ENCODE measurements at regions not wholly inside any gene's neighbourhood (a gene's known extent, or its start where the extent isn't known, plus 50 kb on each side); places are given as distances from the start of the nearest gene placed in this dataset.
"Not testable (repeated sequence)": the region's sequence is repeated elsewhere in the genome, so short reads cannot be mapped to it uniquely, and the experiment has no call there.

DNA sequence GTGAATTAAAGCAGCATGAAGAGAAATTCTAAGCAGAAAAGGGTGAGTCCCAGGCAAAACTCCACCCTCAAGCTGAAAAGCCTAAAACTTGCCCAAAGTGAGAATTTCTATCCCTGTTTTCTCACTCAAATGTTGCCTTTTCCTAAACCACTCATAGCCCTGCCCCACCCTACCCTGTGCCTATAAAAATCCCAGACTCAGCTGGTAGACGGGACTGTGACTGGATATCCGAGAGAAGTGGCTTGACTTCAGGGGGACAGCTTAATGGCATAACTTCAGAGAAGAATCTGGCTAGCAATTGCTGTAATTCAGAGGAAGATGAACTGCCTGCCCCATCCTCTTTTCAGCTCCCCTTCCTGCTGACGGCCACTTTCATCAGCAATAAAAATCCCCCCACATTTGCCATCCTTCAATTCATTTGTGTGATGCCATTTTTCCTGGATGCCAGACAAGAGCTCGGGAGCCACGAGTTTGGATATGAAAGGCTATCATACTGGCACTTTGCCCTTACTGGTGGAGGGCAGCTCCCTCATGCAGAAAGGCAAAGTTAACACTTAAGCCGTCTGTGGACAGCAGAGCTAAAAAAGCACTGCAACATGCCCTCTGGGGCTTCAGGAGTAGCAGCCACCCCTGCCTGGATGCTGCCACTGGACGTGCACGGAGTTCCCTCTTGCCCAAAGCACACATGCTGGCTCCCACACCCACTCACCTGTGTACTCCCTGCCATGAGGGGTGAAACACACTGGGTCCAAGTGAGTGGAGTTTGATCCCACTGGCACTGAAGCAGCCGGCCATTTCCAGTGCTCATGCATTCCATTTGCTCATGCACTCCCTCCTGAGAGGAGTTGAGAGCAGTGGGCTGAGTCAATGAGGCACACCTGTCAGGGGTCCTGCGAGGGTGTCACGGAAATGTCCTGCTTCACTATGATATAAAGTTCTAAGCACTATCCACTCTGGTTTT lies 670.6 kb downstream of the PLOD2 start:
- H3K4me1 Mint-ChIP-seq (ENCODE audit: insufficient read depth, unreplicated experiment) = no peaks in the 10 kb centered on the region
- DNase-seq (ENCODE audit: unreplicated experiment) = no peak
- no peak overlapping the region for H3K4me3 Mint-ChIP-seq (ENCODE audit: unreplicated experiment)
- no peaks in the 10 kb centered on the region for H3K9me3 Mint-ChIP-seq (ENCODE audit: unreplicated experiment)
- BruUV-seq (replicated peaks) = no TSS peak
- intact Hi-C loops (cut with micrococcal nuclease) = no loop called here
- ChIA-PET CTCF (interaction anchor here (0.8 kb wide), 1 partner anchor 27 kb away, joined by 4 read pairs; no protein-coding TSS in a partner anchor), POLR2A (interaction anchor here (0.6 kb wide), 1 partner anchor 635 kb away, joined by 3 read pairs; no protein-coding TSS in a partner anchor)
- TF ChIP-seq CTCF (IDR thresholded peaks at IDR 0.05; ENCODE audit: unreplicated experiment) = no peak
- no peak overlapping the region for H3K27ac Mint-ChIP-seq (ENCODE audit: low read depth, unreplicated experiment)
- H3K36me3 Mint-ChIP-seq (ENCODE audit: insufficient read depth, unreplicated experiment) = no peaks in the 10 kb centered on the region
- no peaks in the 10 kb centered on the region for H3K27me3 Mint-ChIP-seq (ENCODE audit: insufficient read depth, unreplicated experiment)

DNA sequence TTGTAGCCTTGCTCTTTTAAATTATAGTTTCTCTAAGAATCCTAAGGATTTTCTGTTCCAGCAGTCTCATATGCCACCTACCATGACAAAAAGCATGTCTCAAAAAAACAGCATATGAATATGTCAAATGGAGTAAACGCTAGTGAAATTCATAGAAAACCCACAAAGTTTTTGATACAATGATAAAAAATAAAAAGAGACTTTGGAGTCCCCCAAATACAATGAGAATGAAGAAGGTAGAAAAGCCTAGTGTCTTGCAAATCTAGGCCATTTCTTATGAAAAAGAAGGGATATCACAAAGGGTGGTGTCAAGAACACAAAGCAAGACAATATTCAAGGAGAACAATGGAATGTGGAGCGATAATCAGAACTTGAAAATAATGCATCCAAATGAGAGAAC lies 668.5 kb downstream of the PLOD2 start:
- CTCF ChIA-PET = no interaction called here
- no peak for DNase-seq (ENCODE audit: unreplicated experiment)
- Mint-ChIP-seq H3K4me3 (ENCODE audit: unreplicated experiment) (no peak overlapping the region), H3K36me3 (ENCODE audit: insufficient read depth, unreplicated experiment) (no peaks in the 10 kb centered on the region), H3K27me3 (ENCODE audit: insufficient read depth, unreplicated experiment) (no peaks in the 10 kb centered on the region), H3K27ac (ENCODE audit: low read depth, unreplicated experiment) (no peak overlapping the region), H3K9me3 (ENCODE audit: unreplicated experiment) (no peaks in the 10 kb centered on the region), H3K4me1 (ENCODE audit: insufficient read depth, unreplicated experiment) (no peaks in the 10 kb centered on the region)
- intact Hi-C loops (cut with micrococcal nuclease) = no loop called here
- no peak for TF ChIP-seq CTCF (IDR thresholded peaks at IDR 0.05; ENCODE audit: unreplicated experiment)
- POLR2A ChIA-PET = no interaction called here
- no TSS peak for BruUV-seq (replicated peaks)

DNA sequence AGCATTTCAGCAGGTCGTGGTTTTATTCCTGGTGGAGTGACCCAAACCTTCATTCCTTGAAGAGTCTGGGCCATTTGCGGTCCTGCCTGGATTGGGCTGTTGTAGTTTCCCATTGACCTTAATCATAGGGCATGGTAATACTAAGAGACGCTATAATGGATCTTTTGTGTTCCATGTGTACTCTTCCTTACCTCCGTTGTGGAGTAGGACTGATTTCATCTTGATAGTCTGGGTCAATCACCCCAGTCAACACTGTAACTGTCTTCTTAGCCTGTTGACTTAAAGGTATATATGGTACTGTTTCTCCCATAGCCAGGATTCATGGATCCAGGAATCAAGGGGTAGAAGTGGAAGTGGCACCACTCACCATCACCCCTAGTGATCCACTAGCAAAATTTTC lies 643.6 kb downstream of the PLOD2 start:
- H3K9me3 Mint-ChIP-seq (ENCODE audit: unreplicated experiment); H3K27ac Mint-ChIP-seq (ENCODE audit: low read depth, unreplicated experiment); DNase-seq (ENCODE audit: unreplicated experiment); H3K36me3 Mint-ChIP-seq (ENCODE audit: insufficient read depth, unreplicated experiment); intact Hi-C loops (cut with micrococcal nuclease); POLR2A ChIA-PET; H3K4me3 Mint-ChIP-seq (ENCODE audit: unreplicated experiment); H3K27me3 Mint-ChIP-seq (ENCODE audit: insufficient read depth, unreplicated experiment); H3K4me1 Mint-ChIP-seq (ENCODE audit: insufficient read depth, unreplicated experiment); BruUV-seq (replicated peaks): not testable (repeated sequence)
- CTCF ChIA-PET = interaction anchor here (1.1 kb wide), 1 partner anchor 114 kb away, joined by 3 read pairs; no protein-coding TSS in a partner anchor

DNA sequence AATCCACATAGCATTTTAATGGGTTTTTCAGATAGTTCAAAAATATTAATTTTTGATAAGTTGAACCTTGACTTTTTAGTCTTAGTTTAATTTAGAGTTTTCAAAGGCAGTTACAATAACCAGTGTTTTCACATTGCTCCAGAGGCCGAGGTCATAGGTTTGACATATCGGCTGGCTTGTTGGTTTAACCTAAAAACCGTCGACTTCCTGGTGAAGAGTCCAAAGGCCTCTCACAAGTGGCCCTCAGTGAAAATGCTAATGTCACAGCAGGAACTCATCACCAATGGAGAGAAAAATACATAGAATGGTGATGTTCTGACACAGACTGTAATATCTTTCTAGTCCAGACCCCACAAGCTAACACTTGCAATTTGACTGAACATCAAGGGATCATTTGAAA lies 642.3 kb downstream of the PLOD2 start:
- no peaks in the 10 kb centered on the region for H3K27me3 Mint-ChIP-seq (ENCODE audit: insufficient read depth, unreplicated experiment)
- H3K4me1 Mint-ChIP-seq (ENCODE audit: insufficient read depth, unreplicated experiment) = no peaks in the 10 kb centered on the region
- intact Hi-C loops (cut with micrococcal nuclease) = no loop called here
- CTCF ChIA-PET = no interaction called here
- no peak for TF ChIP-seq CTCF (IDR thresholded peaks at IDR 0.05; ENCODE audit: unreplicated experiment)
- no peak overlapping the region for H3K4me3 Mint-ChIP-seq (ENCODE audit: unreplicated experiment)
- no peak overlapping the region for H3K27ac Mint-ChIP-seq (ENCODE audit: low read depth, unreplicated experiment)
- DNase-seq (ENCODE audit: unreplicated experiment) = no peak
- H3K9me3 Mint-ChIP-seq (ENCODE audit: unreplicated experiment) = no peaks in the 10 kb centered on the region
- no peaks in the 10 kb centered on the region for H3K36me3 Mint-ChIP-seq (ENCODE audit: insufficient read depth, unreplicated experiment)
- no TSS peak for BruUV-seq (replicated peaks)
- POLR2A ChIA-PET = no interaction called here
